H9 (cell line): ENCODE measurements at regions not wholly inside any gene's neighbourhood (a gene's known extent, or its start where the extent isn't known, plus 50 kb on each side); places are given as distances from the start of the nearest gene placed in this dataset.

Experiments used
- DNase-seq: peaks from one replicate; pipeline ENCODE4 v3.0.0-alpha.2; 2017
- H2AFZ ChIP-seq: one replicate; pipeline ENCODE4 v1.6.1; 2013; ENCODE audit warnings: mild to moderate bottlenecking, low read length, control low read depth, moderate library complexity
- H2AK5ac ChIP-seq: 2 replicates; pipeline ENCODE4 v1.6.1; 2013; ENCODE audit warnings: low read length, control low read depth, mixed read lengths; ENCODE audit not compliant: insufficient read length
- H2BK120ac ChIP-seq: one replicate; pipeline ENCODE4 v1.6.1; 2013; ENCODE audit warnings: low read depth, mild to moderate bottlenecking, low read length, control low read depth, inconsistent platforms; ENCODE audit not compliant: poor library complexity, severe bottlenecking
- H2BK12ac ChIP-seq: 2 replicates; pipeline ENCODE4 v1.6.1; 2013; ENCODE audit warnings: low read length, control low read depth, mixed read lengths, low read depth; ENCODE audit not compliant: insufficient read length
- H2BK15ac ChIP-seq: 2 replicates; pipeline ENCODE4 v1.6.1; 2013; ENCODE audit warnings: low read depth, low read length, control low read depth
- H2BK20ac ChIP-seq: one replicate; pipeline ENCODE4 v1.6.1; 2013; ENCODE audit warnings: low read depth, mild to moderate bottlenecking, low read length, control low read depth, inconsistent platforms; ENCODE audit not compliant: poor library complexity, severe bottlenecking
- H2BK5ac ChIP-seq: 2 replicates; pipeline ENCODE4 v1.6.1; 2013; ENCODE audit warnings: low read length, control low read depth, mixed read lengths; ENCODE audit not compliant: insufficient read length
- H3K14ac ChIP-seq: 2 replicates; pipeline ENCODE4 v1.6.1; 2013; ENCODE audit warnings: low read length, control low read depth; ENCODE audit not compliant: insufficient read depth
- H3K18ac ChIP-seq: 2 replicates; pipeline ENCODE4 v1.6.1; 2013; ENCODE audit warnings: low read depth, mild to moderate bottlenecking, mixed read lengths, low read length, control low read depth; ENCODE audit not compliant: insufficient read length
- H3K23ac ChIP-seq: 2 replicates; pipeline ENCODE4 v1.6.1; 2013; ENCODE audit warnings: low read length, control low read depth, mixed read lengths, low read depth; ENCODE audit not compliant: insufficient read length
- H3K23me2 ChIP-seq: 2 replicates; pipeline ENCODE4 v1.6.1; 2013; ENCODE audit warnings: low read depth, mild to moderate bottlenecking, mixed read lengths, low read length, control low read depth; ENCODE audit not compliant: insufficient read length, poor library complexity, severe bottlenecking
- H3K27ac ChIP-seq: 2 replicates; pipeline ENCODE4 v1.5.1; 2013; ENCODE audit warnings: low read length, control low read depth, mixed read lengths, low read depth; ENCODE audit not compliant: insufficient read length
- H3K27me3 ChIP-seq: 2 replicates; pipeline ENCODE4 v1.6.1; 2013; ENCODE audit warnings: low read length, control low read depth, inconsistent platforms; ENCODE audit not compliant: insufficient read depth
- H3K4ac ChIP-seq: 2 replicates; pipeline ENCODE4 v1.6.1; 2013; ENCODE audit warnings: low read depth, mild to moderate bottlenecking, control low read depth, inconsistent platforms, low read length, moderate library complexity
- H3K4me1 ChIP-seq: 2 replicates; pipeline ENCODE4 v1.6.1; 2013; ENCODE audit warnings: low read length, control low read depth, inconsistent platforms; ENCODE audit not compliant: insufficient read depth
- H3K4me2 ChIP-seq: 2 replicates; pipeline ENCODE4 v1.6.1; 2013; ENCODE audit warnings: low read length, control low read depth, mixed read lengths; ENCODE audit not compliant: insufficient read length, insufficient read depth
- H3K56ac ChIP-seq: 2 replicates; pipeline ENCODE4 v1.6.1; 2013; ENCODE audit warnings: low read depth, mild to moderate bottlenecking, mixed read lengths, low read length, control low read depth; ENCODE audit not compliant: insufficient read length
- H3K79me1 ChIP-seq: 2 replicates; pipeline ENCODE4 v1.6.1; 2013; ENCODE audit warnings: low read depth, mild to moderate bottlenecking, moderate library complexity, low read length, control low read depth, inconsistent platforms; ENCODE audit not compliant: insufficient read depth, poor library complexity, severe bottlenecking
- H3K79me2 ChIP-seq: 2 replicates; pipeline ENCODE4 v1.6.1; 2013; ENCODE audit warnings: low read length, control low read depth, inconsistent platforms; ENCODE audit not compliant: insufficient read depth
- H3K9ac ChIP-seq: 2 replicates; pipeline ENCODE4 v1.6.1; 2013; ENCODE audit warnings: low read length, control low read depth, mixed read lengths; ENCODE audit not compliant: insufficient read length; ENCODE audit errors: extremely low read depth
- H3K9me3 ChIP-seq: one replicate; pipeline ENCODE4 v1.6.1; 2013; ENCODE audit warnings: low read depth, low read length, inconsistent platforms; ENCODE audit not compliant: control insufficient read depth
- H3T11ph ChIP-seq: one replicate; pipeline ENCODE4 v1.6.1; 2013; ENCODE audit warnings: mild to moderate bottlenecking, low read length, control low read depth, inconsistent platforms
- H4K20me1 ChIP-seq: one replicate; pipeline ENCODE4 v1.6.1; 2013; ENCODE audit not compliant: control insufficient read depth, insufficient read length, insufficient read depth
- H4K5ac ChIP-seq: 2 replicates; pipeline ENCODE4 v1.6.1; 2013; ENCODE audit warnings: low read depth, mild to moderate bottlenecking, mixed read lengths, low read length, control low read depth; ENCODE audit not compliant: insufficient read length
- H4K8ac ChIP-seq: replicated peaks from 2 replicates; pipeline ENCODE4 v1.6.1; 2013; ENCODE audit warnings: low read length, control low read depth, mixed read lengths, low read depth; ENCODE audit not compliant: insufficient read length
- H4K91ac ChIP-seq: 2 replicates; pipeline ENCODE4 v1.6.1; 2013; ENCODE audit warnings: low read depth, mild to moderate bottlenecking, moderate library complexity, mixed read lengths, low read length, control low read depth; ENCODE audit not compliant: insufficient read length
- H3K27ac Mint-ChIP-seq, 3 experiments: 2 replicates in 2 of 3; 3 replicates in 1 of 3; pipeline ENCODE4 v1.8.0; 2020 to 2021; ENCODE audit warnings: mixed read lengths in 3 of 3, mild to moderate bottlenecking in 1 of 3, moderate library complexity in 1 of 3
- H3K27me3 Mint-ChIP-seq: 2 replicates; pipeline ENCODE4 v1.8.0; 2021; ENCODE audit warnings: low read depth, mild to moderate bottlenecking, moderate library complexity, mixed read lengths
- H3K36me3 Mint-ChIP-seq, 3 experiments: 2 replicates in 2 of 3; 3 replicates in 1 of 3; pipeline ENCODE4 v1.8.0; 2020 to 2021; ENCODE audit warnings: low read depth in 3 of 3, mixed read lengths in 3 of 3; ENCODE audit not compliant: insufficient read depth in 1 of 3
- H3K4me1 Mint-ChIP-seq, 2 experiments: 2 replicates each; pipeline ENCODE4 v1.8.0; 2020; ENCODE audit warnings: mixed read lengths in 2 of 2
- H3K4me3 Mint-ChIP-seq, 2 experiments: 2 replicates in 1 of 2; 3 replicates in 1 of 2; pipeline ENCODE4 v1.8.0; 2020 to 2021; ENCODE audit warnings: mild to moderate bottlenecking in 2 of 2, mixed read lengths in 2 of 2, moderate library complexity in 1 of 2
- H3K9me3 Mint-ChIP-seq, 2 experiments: 2 replicates in 1 of 2; 3 replicates in 1 of 2; pipeline ENCODE4 v1.8.0; 2020; ENCODE audit warnings: mild to moderate bottlenecking in 2 of 2, mixed read lengths in 2 of 2, moderate library complexity in 1 of 2
- CTCF ChIP-seq: fragments of 200-600 bp; sonication (generic); conservative IDR thresholded peaks from 3 replicates; pipeline ENCODE4 v1.8.0; 2021; ENCODE audit warnings: antibody characterized with exemption, mild to moderate bottlenecking
- WGBS: extraction: QIAGEN DNeasy Blood & Tissue Kit; methylation state at CpG from one replicate; pipeline ENCODE4 v1.1.7; 2013; ENCODE audit warnings: missing lambda C conversion rate, low lambda C conversion rate, mixed read lengths; ENCODE audit not compliant: insufficient read length; ENCODE audit errors: extremely low coverage; 5-methylcytosine and 5-hydroxymethylcytosine counted together

- no CpG with 5 or more reads among the region's 5 CpGs for WGBS
- H3K18ac ChIP-seq = no peak overlapping the region
- DNase-seq = peak; percentile 48
Observed at GRCh38 chr3:54042259-54042823, 80.0 kb upstream of the CACNA2D3 start.

More at GRCh38 chr3:54042259-54042823, 80.0 kb upstream of the CACNA2D3 start:
- H3K9ac ChIP-seq = no peak overlapping the region
- no peak overlapping the region for H3K4me2 ChIP-seq
- no peak overlapping the region for H4K5ac ChIP-seq
- H4K91ac ChIP-seq = no peak overlapping the region
- H3K27ac Mint-ChIP-seq = no peak overlapping the region
- no peak overlapping the region for H3K56ac ChIP-seq
- H3K14ac ChIP-seq = no peak overlapping the region
- no peak overlapping the region for H2BK20ac ChIP-seq
- no peak overlapping the region for H2AFZ ChIP-seq
- no peaks in the 10 kb centered on the region for H3K9me3 Mint-ChIP-seq
- no peak overlapping the region for H2BK120ac ChIP-seq
- no peaks in the 10 kb centered on the region for H3K79me1 ChIP-seq
- no peak overlapping the region for H2AK5ac ChIP-seq
- H3K79me2 ChIP-seq = no peaks in the 10 kb centered on the region
- no peaks in the 10 kb centered on the region for H3K36me3 Mint-ChIP-seq
- no peaks in the 10 kb centered on the region for H3K9me3 ChIP-seq
- H4K20me1 ChIP-seq = no peaks in the 10 kb centered on the region
- peaks cover 8 to 9% of the 10 kb centered on the region in 2 experiments for H3K4me1 Mint-ChIP-seq
- H3K4me3 Mint-ChIP-seq = no peak overlapping the region
- no peak overlapping the region for H3K23ac ChIP-seq
- H3K23me2 ChIP-seq = no peaks in the 10 kb centered on the region
- H3T11ph ChIP-seq = no peak overlapping the region
- no peak overlapping the region for H3K4ac ChIP-seq
- no peak overlapping the region for H4K8ac ChIP-seq
- H3K27ac ChIP-seq = no peak overlapping the region
- H3K27me3 Mint-ChIP-seq = peaks cover under 1% of the 10 kb centered on the region; the same call in 1 of the 2 replicates
- H3K27me3 ChIP-seq = no peaks in the 10 kb centered on the region
- H3K4me1 ChIP-seq = peaks cover 6% of the 10 kb centered on the region; the same call in 1 of the 2 replicates
- H2BK12ac ChIP-seq = no peak overlapping the region
- no peak for TF ChIP-seq CTCF
- no peak overlapping the region for H2BK15ac ChIP-seq
- H2BK5ac ChIP-seq = no peak overlapping the region
